ENCODE measurements at regions not wholly inside any gene's neighbourhood (a gene's known extent, or its start where the extent isn't known, plus 50 kb on each side); places are given as distances from the start of the nearest gene placed in this dataset.

- RAD21 ChIA-PET (ENCODE audit: unreplicated experiment) = interaction anchor here (0.7 to 6.8 kb wide), 7 partner anchors 11 to 320 kb away, joined by 3 to 85 read pairs (median 3); no protein-coding TSS in a partner anchor
- TF ChIP-seq CHD4 (IDR thresholded peaks at IDR 0.05) = no peak
- no peak for TF ChIP-seq ZZZ3 (IDR thresholded peaks at IDR 0.05; ENCODE audit: control insufficient read depth, insufficient read length, low read depth)
- no peak for TF ChIP-seq HDAC2 (IDR thresholded peaks at IDR 0.05)
- peak; percentile 70 for TF ChIP-seq ATF7 (IDR thresholded peaks at IDR 0.05; ENCODE audit: low read depth)
- TF ChIP-seq FOXM1 (IDR thresholded peaks at IDR 0.05; ENCODE audit: low read depth, low read length) = peak; percentile 49; the same call in 1 of the 2 replicates
- TF ChIP-seq ZNF217 (IDR thresholded peaks at IDR 0.05) = peak; percentile 70; the same call in 1 of the 2 replicates
- TF ChIP-seq CEBPZ (IDR thresholded peaks at IDR 0.05; ENCODE audit: low read depth, low read length) = no peak
- no peak for TF ChIP-seq KDM1A (IDR thresholded peaks at IDR 0.05; ENCODE audit: borderline replicate concordance)
- no peak for TF ChIP-seq PAX8 (IDR thresholded peaks at IDR 0.05)
- TF ChIP-seq SREBF1 (IDR thresholded peaks at IDR 0.05; ENCODE audit: low read length) = no peak
- no peak for TF ChIP-seq PML (IDR thresholded peaks at IDR 0.05; ENCODE audit: low read length)
- TF ChIP-seq NRF1 (conservative IDR thresholded peaks at IDR 0.05; ENCODE audit: low read depth, low read length) = no peak
- no peak for TF ChIP-seq MAX (IDR thresholded peaks at IDR 0.05; ENCODE audit: low read depth, low read length)
- peak; percentile 64 for TF ChIP-seq JUNB (IDR thresholded peaks at IDR 0.05)
- TF ChIP-seq SREBF2 (IDR thresholded peaks at IDR 0.05; ENCODE audit: low read length) = no peak
- TF ChIP-seq BCL11A (IDR thresholded peaks at IDR 0.05; ENCODE audit: low read depth, low read length) = no peak
- peak; percentile 42 to 56; a peak in 1 of 4 replicates for TF ChIP-seq BHLHE40 (IDR thresholded peaks at IDR 0.05; ENCODE audit: borderline replicate concordance in 1 of 2, low read depth in 2 of 2, low read length in 1 of 2)
- no peak for TF ChIP-seq ELK1 (IDR thresholded peaks at IDR 0.05; ENCODE audit: low read depth, low read length)
- no peak for TF ChIP-seq ESRRA (IDR thresholded peaks at IDR 0.05; ENCODE audit: low read length)
- TF ChIP-seq KAT2A (conservative IDR thresholded peaks at IDR 0.05; ENCODE audit: control insufficient read depth, low read depth, low read length) = no peak
- TF ChIP-seq TCF7 (IDR thresholded peaks at IDR 0.05; ENCODE audit: borderline replicate concordance) = no peak
- TF ChIP-seq TCF3 (IDR thresholded peaks at IDR 0.05; ENCODE audit: borderline replicate concordance, insufficient read depth, low read depth, low read length) = no peak
Observed at GRCh38 chr1:198922638-198923430, 284.0 kb downstream of the PTPRC start.

More at GRCh38 chr1:198922638-198923430, 284.0 kb downstream of the PTPRC start:
- ChIA-PET POLR2A (interaction anchor here (1.5 to 3.5 kb wide), 2 partner anchors 12 to 124 kb away, joined by 6 to 37 read pairs; no protein-coding TSS in a partner anchor), CTCF (interaction anchor here (1.4 to 2.1 kb wide), 4 partner anchors 10 to 321 kb away, joined by 3 to 8 read pairs (median 6); no protein-coding TSS in a partner anchor), SMC1A (ENCODE audit: uncharacterized antibody, unreplicated experiment) (interaction anchor here (0.9 to 5.6 kb wide), 14 partner anchors 10 to 319 kb away, joined by 3 to 49 read pairs (median 5); no protein-coding TSS in a partner anchor)
- TSS peak; percentile 69 for BruUV-seq (replicated peaks)
- DNase-seq (ENCODE audit: low read depth, low spot score) = peak; percentile 71
- H3K4me3 ChIP-seq = no peak overlapping the region
- H2AFZ ChIP-seq (ENCODE audit: control insufficient read depth, low read depth, low read length) = no peak overlapping the region; the same call in 1 of the 2 replicates
- ATAC-seq = peak; percentile 82
- peak; percentile 78 for FAIRE-seq
- in situ Hi-C loops (cut with MboI) = no loop called here
- intact Hi-C loops (cut with micrococcal nuclease; ENCODE audit: unreplicated experiment) = no loop called here
- no peak overlapping the region for H3K9ac ChIP-seq (ENCODE audit: control insufficient read depth, insufficient read depth, low read length)
- H3K9me3 ChIP-seq (replicated peaks; ENCODE audit: control insufficient read depth, insufficient read depth, low read length) = peaks cover 2% of the 10 kb centered on the region
- peak overlapping the region; percentile 42 for H3K27ac ChIP-seq (ENCODE audit: control insufficient read depth, insufficient read depth)
- H3K79me2 ChIP-seq (ENCODE audit: control insufficient read depth, insufficient read depth, low read length) = peaks cover 26% of the 10 kb centered on the region
- H3K36me3 ChIP-seq (ENCODE audit: control insufficient read depth in 2 of 2, insufficient read depth in 2 of 2, low read length in 1 of 2) = no peaks in the 10 kb centered on the region
- peak overlapping the region; percentile 53 for H3K4me2 ChIP-seq (ENCODE audit: control insufficient read depth, insufficient read depth)
- no peaks in the 10 kb centered on the region for H4K20me1 ChIP-seq (ENCODE audit: control insufficient read depth, insufficient read depth)
- WGBS (ENCODE audit: insufficient coverage, insufficient replicate concordance, low lambda C conversion rate, missing lambda C conversion rate) = 21% methylated on average over 5 of the region's 5 CpGs
- H3K27me3 ChIP-seq (replicated peaks in 1 of 2; ENCODE audit: control insufficient read depth in 2 of 2, insufficient read depth in 2 of 2, low read length in 1 of 2) = no peaks in the 10 kb centered on the region
- H3K4me1 ChIP-seq (ENCODE audit: control insufficient read depth, insufficient read depth, low read length) = peaks cover 20% of the 10 kb centered on the region
